HCT116 (cell line): ENCODE measurements at regions not wholly inside any gene's neighbourhood (a gene's known extent, or its start where the extent isn't known, plus 50 kb on each side); places are given as distances from the start of the nearest gene placed in this dataset.

Experiments used
- EZH2 ChIP-seq: fragments of 200-600 bp; sonication (generic); IDR thresholded peaks from 2 replicates; pipeline ENCODE4 v1.6.1; 2017; ENCODE audit warnings: antibody characterized with exemption, mixed run types
- POLR2A ChIP-seq: IDR thresholded peaks from 2 replicates; pipeline ENCODE4 v1.7.0; 2011; ENCODE audit warnings: borderline replicate concordance; ENCODE audit not compliant: insufficient read depth, insufficient read length; ENCODE audit errors: extremely low read depth
- SIN3A ChIP-seq: IDR thresholded peaks from 2 replicates; pipeline ENCODE4 v1.6.1; 2012; ENCODE audit warnings: low read depth
- TCF7L2 ChIP-seq: IDR thresholded peaks from 2 replicates; pipeline ENCODE4 v1.7.0; 2011; ENCODE audit warnings: borderline replicate concordance, inconsistent platforms; ENCODE audit not compliant: insufficient read depth, insufficient read length; ENCODE audit errors: extremely low read depth
- TF ChIP-seq, protein P1 (sequence below), 3 experiments: fragments of 200-600 bp in 1 of 3; sonication (generic) in 1 of 3; IDR thresholded peaks in 2 of 3; conservative IDR thresholded peaks in 1 of 3; 2 replicates each; pipeline ENCODE4 v1.5.1; 2012 to 2017; ENCODE audit warnings: low read depth in 2 of 3, low read length in 2 of 3, antibody characterized with exemption in 1 of 3, borderline replicate concordance in 1 of 3, control low read depth in 1 of 3, mild to moderate bottlenecking in 1 of 3, mixed read lengths in 1 of 3, mixed run types in 1 of 3, moderate library complexity in 1 of 3; ENCODE audit not compliant: insufficient read depth in 1 of 3
- TF ChIP-seq, protein P2 (sequence below): IDR thresholded peaks from 2 replicates; pipeline ENCODE4 v1.6.1; 2011; ENCODE audit warnings: mild to moderate bottlenecking, low read length, moderate library complexity; ENCODE audit not compliant: insufficient replicate concordance; ENCODE audit errors: extremely low read depth

DNA sequence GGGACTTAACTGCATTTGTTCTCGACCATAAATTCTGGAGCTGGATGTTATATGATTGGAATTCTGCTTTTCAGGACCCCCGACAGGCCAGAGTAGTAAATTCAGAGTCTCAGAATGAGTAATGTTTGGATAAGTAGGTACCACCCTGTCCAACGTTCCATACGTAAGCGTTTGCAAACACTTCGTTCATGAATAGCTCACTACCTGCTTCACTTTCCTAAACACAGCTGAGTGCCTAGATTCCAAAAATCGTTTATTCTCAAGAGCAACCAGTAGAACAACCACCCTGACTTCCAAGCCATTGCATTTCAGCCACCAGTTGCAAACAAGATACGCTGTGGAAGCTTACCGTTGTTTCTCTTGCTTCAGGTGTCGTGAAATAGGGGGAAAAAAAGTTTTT, 101.3 kb upstream of the DMRT1 start:
- TF ChIP-seq, protein P1, sequence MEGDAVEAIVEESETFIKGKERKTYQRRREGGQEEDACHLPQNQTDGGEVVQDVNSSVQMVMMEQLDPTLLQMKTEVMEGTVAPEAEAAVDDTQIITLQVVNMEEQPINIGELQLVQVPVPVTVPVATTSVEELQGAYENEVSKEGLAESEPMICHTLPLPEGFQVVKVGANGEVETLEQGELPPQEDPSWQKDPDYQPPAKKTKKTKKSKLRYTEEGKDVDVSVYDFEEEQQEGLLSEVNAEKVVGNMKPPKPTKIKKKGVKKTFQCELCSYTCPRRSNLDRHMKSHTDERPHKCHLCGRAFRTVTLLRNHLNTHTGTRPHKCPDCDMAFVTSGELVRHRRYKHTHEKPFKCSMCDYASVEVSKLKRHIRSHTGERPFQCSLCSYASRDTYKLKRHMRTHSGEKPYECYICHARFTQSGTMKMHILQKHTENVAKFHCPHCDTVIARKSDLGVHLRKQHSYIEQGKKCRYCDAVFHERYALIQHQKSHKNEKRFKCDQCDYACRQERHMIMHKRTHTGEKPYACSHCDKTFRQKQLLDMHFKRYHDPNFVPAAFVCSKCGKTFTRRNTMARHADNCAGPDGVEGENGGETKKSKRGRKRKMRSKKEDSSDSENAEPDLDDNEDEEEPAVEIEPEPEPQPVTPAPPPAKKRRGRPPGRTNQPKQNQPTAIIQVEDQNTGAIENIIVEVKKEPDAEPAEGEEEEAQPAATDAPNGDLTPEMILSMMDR (IDR thresholded peaks at IDR 0.05 in 2 of 3, conservative IDR thresholded peaks at IDR 0.05 in 1 of 3; ENCODE audit: borderline replicate concordance in 1 of 3, insufficient read depth in 1 of 3, low read depth in 2 of 3, low read length in 2 of 3), result no peak
- no peak for TF ChIP-seq POLR2A
- TF ChIP-seq TCF7L2, result no peak
- TF ChIP-seq, protein P2, sequence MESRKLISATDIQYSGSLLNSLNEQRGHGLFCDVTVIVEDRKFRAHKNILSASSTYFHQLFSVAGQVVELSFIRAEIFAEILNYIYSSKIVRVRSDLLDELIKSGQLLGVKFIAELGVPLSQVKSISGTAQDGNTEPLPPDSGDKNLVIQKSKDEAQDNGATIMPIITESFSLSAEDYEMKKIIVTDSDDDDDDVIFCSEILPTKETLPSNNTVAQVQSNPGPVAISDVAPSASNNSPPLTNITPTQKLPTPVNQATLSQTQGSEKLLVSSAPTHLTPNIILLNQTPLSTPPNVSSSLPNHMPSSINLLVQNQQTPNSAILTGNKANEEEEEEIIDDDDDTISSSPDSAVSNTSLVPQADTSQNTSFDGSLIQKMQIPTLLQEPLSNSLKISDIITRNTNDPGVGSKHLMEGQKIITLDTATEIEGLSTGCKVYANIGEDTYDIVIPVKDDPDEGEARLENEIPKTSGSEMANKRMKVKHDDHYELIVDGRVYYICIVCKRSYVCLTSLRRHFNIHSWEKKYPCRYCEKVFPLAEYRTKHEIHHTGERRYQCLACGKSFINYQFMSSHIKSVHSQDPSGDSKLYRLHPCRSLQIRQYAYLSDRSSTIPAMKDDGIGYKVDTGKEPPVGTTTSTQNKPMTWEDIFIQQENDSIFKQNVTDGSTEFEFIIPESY, result no peak
- no peak for TF ChIP-seq EZH2
- TF ChIP-seq SIN3A, result no peak
